ENCODE measurements at regions not wholly inside any gene's neighbourhood (a gene's known extent, or its start where the extent isn't known, plus 50 kb on each side); places are given as distances from the start of the nearest gene placed in this dataset.

DNA sequence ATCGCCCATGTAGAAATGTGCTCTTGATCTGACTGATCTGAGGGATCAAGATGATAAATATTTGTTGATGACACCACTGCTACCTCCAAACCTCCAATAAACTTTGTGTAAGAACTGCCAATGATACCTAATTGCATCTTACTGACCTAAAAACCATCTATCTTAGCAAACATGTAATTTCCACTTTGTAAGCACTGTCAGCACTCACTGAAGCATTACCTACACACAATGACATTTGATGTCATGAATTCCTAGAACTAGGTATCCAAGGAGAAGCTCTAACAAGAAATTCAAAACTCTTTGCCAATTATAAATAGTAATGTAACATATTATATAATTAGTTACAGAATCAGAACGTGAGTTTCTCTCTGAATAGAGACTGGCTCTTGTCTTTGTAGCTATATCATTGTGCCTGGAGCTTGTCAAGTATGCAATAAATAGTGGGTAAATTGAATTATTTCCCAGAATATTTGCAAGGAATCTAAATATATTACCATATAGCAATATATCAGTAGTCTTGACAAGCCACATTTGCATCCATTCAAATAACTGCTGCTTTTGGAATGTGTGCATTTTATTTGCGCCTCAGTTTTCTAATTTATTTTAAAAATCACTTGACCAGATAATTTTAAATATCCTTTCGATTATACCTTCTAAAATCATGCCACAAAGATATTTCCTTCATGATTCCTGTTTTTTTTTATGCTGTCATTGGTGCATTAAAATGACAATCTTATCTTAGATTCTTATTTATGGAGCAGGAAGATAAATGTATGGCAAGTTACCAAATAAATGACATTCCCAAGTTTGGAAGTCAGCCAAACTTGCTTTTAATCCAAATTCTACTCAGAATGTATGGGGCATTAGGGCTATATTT lies 232.3 kb upstream of the NEIL3 start:
- TF ChIP-seq, protein P1, sequence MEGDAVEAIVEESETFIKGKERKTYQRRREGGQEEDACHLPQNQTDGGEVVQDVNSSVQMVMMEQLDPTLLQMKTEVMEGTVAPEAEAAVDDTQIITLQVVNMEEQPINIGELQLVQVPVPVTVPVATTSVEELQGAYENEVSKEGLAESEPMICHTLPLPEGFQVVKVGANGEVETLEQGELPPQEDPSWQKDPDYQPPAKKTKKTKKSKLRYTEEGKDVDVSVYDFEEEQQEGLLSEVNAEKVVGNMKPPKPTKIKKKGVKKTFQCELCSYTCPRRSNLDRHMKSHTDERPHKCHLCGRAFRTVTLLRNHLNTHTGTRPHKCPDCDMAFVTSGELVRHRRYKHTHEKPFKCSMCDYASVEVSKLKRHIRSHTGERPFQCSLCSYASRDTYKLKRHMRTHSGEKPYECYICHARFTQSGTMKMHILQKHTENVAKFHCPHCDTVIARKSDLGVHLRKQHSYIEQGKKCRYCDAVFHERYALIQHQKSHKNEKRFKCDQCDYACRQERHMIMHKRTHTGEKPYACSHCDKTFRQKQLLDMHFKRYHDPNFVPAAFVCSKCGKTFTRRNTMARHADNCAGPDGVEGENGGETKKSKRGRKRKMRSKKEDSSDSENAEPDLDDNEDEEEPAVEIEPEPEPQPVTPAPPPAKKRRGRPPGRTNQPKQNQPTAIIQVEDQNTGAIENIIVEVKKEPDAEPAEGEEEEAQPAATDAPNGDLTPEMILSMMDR (IDR thresholded peaks at IDR 0.05; ENCODE audit: borderline replicate concordance, insufficient read depth, low read depth, low read length): no peak
- no peak overlapping the region for H3K4me3 ChIP-seq (ENCODE audit: low read depth, low read length)

DNA sequence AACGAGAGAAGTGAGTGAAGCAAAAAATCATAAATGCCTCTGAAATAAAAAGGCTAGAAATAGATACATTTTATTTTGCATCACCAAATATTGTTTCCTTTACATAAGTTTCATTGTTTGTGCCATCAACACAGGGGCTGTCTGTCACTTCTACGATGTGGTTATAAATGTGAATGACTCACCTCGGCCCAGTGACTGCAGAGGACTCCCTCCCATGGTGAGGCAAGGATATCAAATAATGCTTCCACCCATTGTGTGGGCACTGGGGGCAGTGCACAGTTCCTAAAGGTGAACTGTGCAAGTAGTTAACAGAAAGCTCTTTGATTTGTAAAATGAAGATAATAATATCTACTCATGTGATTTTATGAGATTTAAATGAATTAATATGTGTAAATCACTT lies 230.3 kb upstream of the NEIL3 start:
- H3K4me3 ChIP-seq (ENCODE audit: low read depth, low read length): no peak overlapping the region
- TF ChIP-seq, protein P1 (IDR thresholded peaks at IDR 0.05; ENCODE audit: borderline replicate concordance, insufficient read depth, low read depth, low read length): no peak

GRCh38 chr4:177080388-177080787 lies 229.3 kb upstream of the NEIL3 start:
- no peak overlapping the region for H3K4me3 ChIP-seq (ENCODE audit: low read depth, low read length)
- TF ChIP-seq, protein P1 (IDR thresholded peaks at IDR 0.05; ENCODE audit: borderline replicate concordance, insufficient read depth, low read depth, low read length): no peak

DNA sequence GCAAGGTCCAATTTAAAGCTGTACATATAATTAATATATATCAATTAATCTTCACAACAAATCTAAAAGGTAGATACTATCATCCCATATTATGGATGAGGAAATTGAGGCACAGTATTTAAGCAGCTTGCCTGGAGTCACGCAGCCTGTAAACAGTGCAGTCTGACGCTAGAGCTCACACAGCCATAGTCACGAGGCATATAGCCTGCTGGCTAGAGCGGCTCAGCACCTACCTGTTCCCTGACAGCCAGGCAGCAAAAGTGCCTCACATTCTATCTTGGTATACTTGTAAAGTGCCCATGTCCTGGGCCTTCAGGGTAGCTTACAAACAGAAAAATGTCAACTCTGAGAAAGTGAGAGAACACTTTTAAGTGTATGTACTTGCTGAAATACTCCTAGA lies 222.6 kb upstream of the NEIL3 start:
- TF ChIP-seq, protein P1 (IDR thresholded peaks at IDR 0.05; ENCODE audit: borderline replicate concordance, insufficient read depth, low read depth, low read length): no peak
- H3K4me3 ChIP-seq (ENCODE audit: low read depth, low read length): no peak overlapping the region

- H3K4me3 ChIP-seq (ENCODE audit: low read depth, low read length): no peak overlapping the region
- TF ChIP-seq, protein P1 (IDR thresholded peaks at IDR 0.05; ENCODE audit: borderline replicate concordance, insufficient read depth, low read depth, low read length): no peak
These were observed 222.2 kb upstream of the NEIL3 start for GRCh38 chr4:177087499-177087898.

GRCh38 chr4:177091515-177091914 lies 218.2 kb upstream of the NEIL3 start:
- H3K4me3 ChIP-seq (ENCODE audit: low read depth, low read length): no peak overlapping the region
- TF ChIP-seq, protein P1 (IDR thresholded peaks at IDR 0.05; ENCODE audit: borderline replicate concordance, insufficient read depth, low read depth, low read length): no peak

- TF ChIP-seq, protein P1 (IDR thresholded peaks at IDR 0.05; ENCODE audit: borderline replicate concordance, insufficient read depth, low read depth, low read length): no peak
- H3K4me3 ChIP-seq (ENCODE audit: low read depth, low read length): no peak overlapping the region
These were observed 216.9 kb upstream of the NEIL3 start for GRCh38 chr4:177092807-177093206.

All from GM12875 (cell line).